ENCODE measurements at regions not wholly inside any gene's neighbourhood (a gene's known extent, or its start where the extent isn't known, plus 50 kb on each side); places are given as distances from the start of the nearest gene placed in this dataset.
"Not testable (repeated sequence)": the region's sequence is repeated elsewhere in the genome, so short reads cannot be mapped to it uniquely, and the experiment has no call there.

DNA sequence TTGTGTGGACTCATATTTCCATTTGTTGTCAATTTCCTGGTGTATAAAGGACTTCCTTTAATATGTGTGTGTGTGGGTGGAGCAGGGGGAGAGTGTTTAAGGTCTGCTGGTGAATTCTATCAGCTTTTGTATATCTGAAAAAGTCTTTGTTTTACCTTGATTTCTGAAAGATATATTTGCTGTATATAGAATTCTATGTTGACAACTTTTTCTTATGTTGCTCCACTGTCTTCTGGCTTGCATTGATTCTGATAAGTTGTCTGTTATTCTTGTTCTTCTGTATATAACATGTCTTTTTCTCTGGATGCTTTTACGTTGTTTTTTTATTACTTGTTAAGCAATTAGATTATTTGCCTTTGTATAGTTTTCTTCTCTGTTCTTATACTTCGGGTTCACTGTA lies 90.0 kb upstream of the CEP162 start:
- DNase-seq (ENCODE audit: extremely low spot score, unreplicated experiment), result no peak
- Mint-ChIP-seq H3K4me1 (ENCODE audit: unreplicated experiment) (no peaks in the 10 kb centered on the region), H3K27me3 (ENCODE audit: unreplicated experiment) (peaks cover 24% of the 10 kb centered on the region), H3K9me3 (ENCODE audit: unreplicated experiment) (no peaks in the 10 kb centered on the region), H3K4me3 (ENCODE audit: unreplicated experiment) (no peak overlapping the region), H3K36me3 (ENCODE audit: unreplicated experiment) (no peaks in the 10 kb centered on the region), H3K27ac (ENCODE audit: unreplicated experiment) (no peak overlapping the region)
- TF ChIP-seq, protein P1, sequence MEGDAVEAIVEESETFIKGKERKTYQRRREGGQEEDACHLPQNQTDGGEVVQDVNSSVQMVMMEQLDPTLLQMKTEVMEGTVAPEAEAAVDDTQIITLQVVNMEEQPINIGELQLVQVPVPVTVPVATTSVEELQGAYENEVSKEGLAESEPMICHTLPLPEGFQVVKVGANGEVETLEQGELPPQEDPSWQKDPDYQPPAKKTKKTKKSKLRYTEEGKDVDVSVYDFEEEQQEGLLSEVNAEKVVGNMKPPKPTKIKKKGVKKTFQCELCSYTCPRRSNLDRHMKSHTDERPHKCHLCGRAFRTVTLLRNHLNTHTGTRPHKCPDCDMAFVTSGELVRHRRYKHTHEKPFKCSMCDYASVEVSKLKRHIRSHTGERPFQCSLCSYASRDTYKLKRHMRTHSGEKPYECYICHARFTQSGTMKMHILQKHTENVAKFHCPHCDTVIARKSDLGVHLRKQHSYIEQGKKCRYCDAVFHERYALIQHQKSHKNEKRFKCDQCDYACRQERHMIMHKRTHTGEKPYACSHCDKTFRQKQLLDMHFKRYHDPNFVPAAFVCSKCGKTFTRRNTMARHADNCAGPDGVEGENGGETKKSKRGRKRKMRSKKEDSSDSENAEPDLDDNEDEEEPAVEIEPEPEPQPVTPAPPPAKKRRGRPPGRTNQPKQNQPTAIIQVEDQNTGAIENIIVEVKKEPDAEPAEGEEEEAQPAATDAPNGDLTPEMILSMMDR (IDR thresholded peaks at IDR 0.05), result no peak

DNA sequence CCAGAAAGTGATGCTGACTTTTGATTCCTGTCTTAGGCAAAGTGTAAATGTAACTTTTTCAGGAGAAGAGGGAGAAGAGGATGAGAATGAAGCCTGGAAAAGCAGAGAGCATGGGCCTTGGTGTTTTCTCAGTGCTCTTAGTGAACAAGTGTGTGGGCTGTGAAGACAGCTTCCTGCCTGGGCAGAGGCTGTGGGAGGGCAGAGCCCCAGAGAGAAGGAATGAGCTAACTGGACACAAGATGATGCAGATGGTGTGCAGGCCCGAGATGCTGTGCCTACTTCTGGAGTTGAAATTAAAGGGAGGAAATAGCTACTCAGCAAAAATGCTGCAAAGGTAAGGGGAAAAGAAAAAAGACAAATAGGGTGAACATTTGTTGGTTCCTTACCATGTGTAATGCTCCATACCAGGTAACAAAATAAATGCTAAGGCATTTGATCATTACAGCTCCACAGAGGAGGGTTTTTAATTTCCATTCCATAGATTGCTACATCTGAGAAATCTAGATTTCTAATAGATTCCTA lies 87.0 kb upstream of the CEP162 start:
- no peak overlapping the region for H3K27ac Mint-ChIP-seq (ENCODE audit: unreplicated experiment)
- H3K9me3 Mint-ChIP-seq (ENCODE audit: unreplicated experiment), result no peaks in the 10 kb centered on the region
- H3K27me3 Mint-ChIP-seq (ENCODE audit: unreplicated experiment), result peaks cover 31% of the 10 kb centered on the region
- H3K4me3 Mint-ChIP-seq (ENCODE audit: unreplicated experiment), result no peak overlapping the region
- no peaks in the 10 kb centered on the region for H3K4me1 Mint-ChIP-seq (ENCODE audit: unreplicated experiment)
- no peaks in the 10 kb centered on the region for H3K36me3 Mint-ChIP-seq (ENCODE audit: unreplicated experiment)
- TF ChIP-seq, protein P1 (IDR thresholded peaks at IDR 0.05), result no peak
- DNase-seq (ENCODE audit: extremely low spot score, unreplicated experiment), result no peak

DNA sequence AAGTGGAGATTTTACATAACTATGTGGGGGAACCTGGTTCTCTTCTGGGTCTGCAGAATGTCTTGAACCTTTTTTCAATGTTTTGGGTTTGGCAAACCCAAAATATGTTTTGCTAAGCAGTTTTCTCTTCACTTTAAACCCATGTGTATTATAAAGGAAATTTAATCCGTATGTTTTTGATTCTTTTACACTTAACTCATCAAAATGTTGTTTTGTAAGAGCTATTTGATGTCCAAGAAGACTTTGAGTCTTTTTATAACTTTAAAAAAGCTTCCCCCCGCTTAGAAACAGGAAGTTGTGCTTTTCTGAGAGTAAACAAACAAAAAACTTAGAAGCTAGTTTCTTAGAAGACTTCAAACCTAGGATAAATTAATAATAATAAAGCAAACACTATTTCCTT lies 81.9 kb upstream of the CEP162 start:
- no peak overlapping the region for H3K4me3 Mint-ChIP-seq (ENCODE audit: unreplicated experiment)

DNA sequence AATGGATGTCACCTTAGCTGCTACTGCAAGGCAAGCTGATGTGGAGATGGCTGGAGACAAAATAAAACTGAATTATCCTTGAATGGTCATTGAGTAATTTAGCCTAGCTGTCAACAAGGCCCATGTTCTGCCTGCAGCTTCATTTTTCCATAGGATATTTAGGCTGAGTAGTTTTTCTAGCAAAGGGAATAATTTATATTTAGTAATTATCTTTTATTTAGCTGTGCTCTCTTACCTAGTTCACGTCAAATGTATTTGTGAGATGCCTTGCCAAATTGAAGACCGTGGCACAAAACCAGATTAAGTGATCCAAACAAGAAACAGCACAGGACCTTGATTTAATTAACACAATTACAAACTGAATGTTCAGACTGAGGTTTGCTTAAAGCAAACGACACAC lies 77.4 kb upstream of the CEP162 start:
- H3K9me3 Mint-ChIP-seq (ENCODE audit: unreplicated experiment), result no peaks in the 10 kb centered on the region
- H3K27ac Mint-ChIP-seq (ENCODE audit: unreplicated experiment), result no peak overlapping the region
- no peaks in the 10 kb centered on the region for H3K4me1 Mint-ChIP-seq (ENCODE audit: unreplicated experiment)
- DNase-seq (ENCODE audit: extremely low spot score, unreplicated experiment), result no peak
- TF ChIP-seq, protein P1 (IDR thresholded peaks at IDR 0.05), result no peak
- H3K27me3 Mint-ChIP-seq (ENCODE audit: unreplicated experiment), result peaks cover 38% of the 10 kb centered on the region
- H3K36me3 Mint-ChIP-seq (ENCODE audit: unreplicated experiment), result no peaks in the 10 kb centered on the region
- H3K4me3 Mint-ChIP-seq (ENCODE audit: unreplicated experiment), result no peak overlapping the region

More for the DNA sequence above, 81.9 kb upstream of the CEP162 start:
- Mint-ChIP-seq H3K27me3 (ENCODE audit: unreplicated experiment) (peaks cover 44% of the 10 kb centered on the region), H3K4me1 (ENCODE audit: unreplicated experiment) (no peaks in the 10 kb centered on the region), H3K27ac (ENCODE audit: unreplicated experiment) (no peak overlapping the region), H3K9me3 (ENCODE audit: unreplicated experiment) (no peaks in the 10 kb centered on the region), H3K36me3 (ENCODE audit: unreplicated experiment) (no peaks in the 10 kb centered on the region)
- TF ChIP-seq, protein P1 (IDR thresholded peaks at IDR 0.05), result no peak
- DNase-seq (ENCODE audit: extremely low spot score, unreplicated experiment), result no peak

DNA sequence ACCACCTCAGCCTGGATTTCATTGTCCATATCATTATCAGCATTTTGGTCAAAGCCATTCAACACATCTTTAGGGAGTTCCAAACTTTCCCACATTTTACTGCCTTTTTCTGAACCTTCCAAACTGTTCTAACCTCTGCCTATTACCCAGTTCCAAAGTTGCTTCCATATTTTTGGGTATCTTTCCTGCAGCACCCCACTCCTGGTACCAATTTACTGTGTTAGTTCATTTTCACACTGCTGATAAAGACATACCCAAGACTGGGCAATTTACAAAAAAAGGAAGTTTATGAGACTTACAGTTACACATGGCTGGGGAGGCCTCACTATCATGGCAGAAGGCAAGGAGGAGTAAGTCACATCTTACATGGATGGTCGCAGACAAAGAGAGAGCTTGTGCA lies 63.6 kb upstream of the CEP162 start:
- H3K27me3 Mint-ChIP-seq (ENCODE audit: unreplicated experiment), result peaks cover 17% of the 10 kb centered on the region
- H3K9me3 Mint-ChIP-seq (ENCODE audit: unreplicated experiment), result peaks cover 18% of the 10 kb centered on the region
- not testable (repeated sequence) for H3K4me3 Mint-ChIP-seq (ENCODE audit: unreplicated experiment); DNase-seq (ENCODE audit: extremely low spot score, unreplicated experiment); H3K27ac Mint-ChIP-seq (ENCODE audit: unreplicated experiment); H3K4me1 Mint-ChIP-seq (ENCODE audit: unreplicated experiment); H3K36me3 Mint-ChIP-seq (ENCODE audit: unreplicated experiment)

All from osteocyte (in vitro differentiated cells).